ENCODE measurements at regions not wholly inside any gene's neighbourhood (a gene's known extent, or its start where the extent isn't known, plus 50 kb on each side); places are given as distances from the start of the nearest gene placed in this dataset.
A peak's percentile ranks its signal among the peaks of the same experiment; 100 is the strongest.

- DNase-seq (ENCODE audit: low read depth): no peak
Observed at GRCh38 chr3:86731501-86731901, 259.4 kb downstream of the VGLL3 start.

GRCh38 chr3:86723433-86723832, 267.5 kb downstream of the VGLL3 start:
- DNase-seq (ENCODE audit: low read depth): no peak

GRCh38 chr3:86711634-86712033, 279.3 kb downstream of the VGLL3 start:
- DNase-seq (ENCODE audit: low read depth): no peak

GRCh38 chr3:86708893-86709292, 282.1 kb downstream of the VGLL3 start:
- DNase-seq (ENCODE audit: low read depth): no peak

- DNase-seq (ENCODE audit: low read depth): no peak
Observed at GRCh38 chr3:86702381-86702958, 288.5 kb downstream of the VGLL3 start.

GRCh38 chr3:86695752-86696151, 295.2 kb downstream of the VGLL3 start:
- DNase-seq (ENCODE audit: low read depth): no peak

GRCh38 chr3:86673991-86674390, 317.0 kb downstream of the VGLL3 start:
- no peak for DNase-seq (ENCODE audit: low read depth)

GRCh38 chr3:86661817-86662216, 329.1 kb downstream of the VGLL3 start:
- DNase-seq (ENCODE audit: low read depth): no peak

GRCh38 chr3:86658876-86659275, 332.1 kb downstream of the VGLL3 start:
- DNase-seq (ENCODE audit: low read depth): no peak

GRCh38 chr3:86654806-86655460, 336.0 kb downstream of the VGLL3 start:
- DNase-seq (ENCODE audit: low read depth): no peak

GRCh38 chr3:86653661-86654205, 337.2 kb downstream of the VGLL3 start:
- DNase-seq (ENCODE audit: low read depth): no peak

GRCh38 chr3:86648087-86648486, 342.9 kb downstream of the VGLL3 start:
- DNase-seq (ENCODE audit: low read depth): no peak

- no peak for DNase-seq (ENCODE audit: low read depth)
Observed at GRCh38 chr3:86645756-86646155, 345.2 kb downstream of the VGLL3 start.

- no peak for DNase-seq (ENCODE audit: low read depth)
Observed at GRCh38 chr3:86634361-86634760, 356.6 kb downstream of the VGLL3 start.

GRCh38 chr3:86629511-86629910, 361.4 kb downstream of the VGLL3 start:
- no peak for DNase-seq (ENCODE audit: low read depth)

- no peak for DNase-seq (ENCODE audit: low read depth)
Observed at GRCh38 chr3:86624192-86624591, 366.8 kb downstream of the VGLL3 start.

GRCh38 chr3:86618706-86619105, 372.2 kb downstream of the VGLL3 start:
- DNase-seq (ENCODE audit: low read depth): no peak

- no peak for DNase-seq (ENCODE audit: low read depth)
Observed at GRCh38 chr3:86605166-86605565, 385.8 kb downstream of the VGLL3 start.

- no peak for DNase-seq (ENCODE audit: low read depth)
Observed at GRCh38 chr3:86595696-86596095, 395.3 kb downstream of the VGLL3 start.

- no peak for DNase-seq (ENCODE audit: low read depth)
Observed at GRCh38 chr3:86594838-86595237, 396.1 kb downstream of the VGLL3 start.

GRCh38 chr3:86578071-86578470, 412.9 kb downstream of the VGLL3 start:
- DNase-seq (ENCODE audit: low read depth): no peak

GRCh38 chr3:86563400-86563970, 427.5 kb downstream of the VGLL3 start:
- peak; percentile 17 for DNase-seq (ENCODE audit: low read depth)

GRCh38 chr3:86562090-86562489, 428.9 kb downstream of the VGLL3 start:
- DNase-seq (ENCODE audit: low read depth): no peak

All from forelimb muscle (tissue), 1 donor.